HL-60 (cell line): ENCODE measurements at regions not wholly inside any gene's neighbourhood (a gene's known extent, or its start where the extent isn't known, plus 50 kb on each side); places are given as distances from the start of the nearest gene placed in this dataset.

Source experiments
- DNase-seq, 2 experiments: peaks; one replicate each; pipeline ENCODE4 v3.0.0-alpha.2; 2010 to 2020; ENCODE audit warnings: low read depth in 1 of 2, low spot score in 1 of 2
- H3K27ac ChIP-seq: fragments of 250-450 bp; sonication (Bioruptor Pico); replicated peaks from 2 replicates; pipeline ENCODE4 v1.5.1; 2020; ENCODE audit warnings: mild to moderate bottlenecking, moderate library complexity
- H3K27me3 ChIP-seq: fragments of 250-450 bp; sonication (Bioruptor Pico); 2 replicates; pipeline ENCODE4 v1.5.1; 2021; ENCODE audit warnings: mild to moderate bottlenecking, moderate library complexity; ENCODE audit not compliant: insufficient read depth, poor library complexity, severe bottlenecking
- H3K4me3 ChIP-seq: replicated peaks from 2 replicates; pipeline ENCODE4 v1.5.1; 2011; ENCODE audit warnings: mild to moderate bottlenecking, control low read depth, low read length; ENCODE audit not compliant: insufficient read depth
- GABPA ChIP-seq: IDR thresholded peaks from 2 replicates; pipeline ENCODE4 v1.6.1; 2012; ENCODE audit warnings: low read depth
- POLR2AphosphoS5 ChIP-seq: IDR thresholded peaks from 2 replicates; pipeline ENCODE4 v1.6.1; 2012; ENCODE audit warnings: low read depth
- SPI1 ChIP-seq: IDR thresholded peaks from 2 replicates; pipeline ENCODE4 v1.6.1; 2012; ENCODE audit warnings: low read depth, mild to moderate bottlenecking, borderline replicate concordance
- TF ChIP-seq, protein P1 (sequence below): IDR thresholded peaks from 2 replicates; pipeline ENCODE4 v1.6.1; 2012; ENCODE audit warnings: low read depth; ENCODE audit not compliant: insufficient replicate concordance
- TF ChIP-seq, protein P2 (sequence below): IDR thresholded peaks from one replicate; pipeline ENCODE4 v1.5.1; 2011; ENCODE audit warnings: low read length, control low read depth, inconsistent platforms; ENCODE audit not compliant: insufficient read depth

DNA sequence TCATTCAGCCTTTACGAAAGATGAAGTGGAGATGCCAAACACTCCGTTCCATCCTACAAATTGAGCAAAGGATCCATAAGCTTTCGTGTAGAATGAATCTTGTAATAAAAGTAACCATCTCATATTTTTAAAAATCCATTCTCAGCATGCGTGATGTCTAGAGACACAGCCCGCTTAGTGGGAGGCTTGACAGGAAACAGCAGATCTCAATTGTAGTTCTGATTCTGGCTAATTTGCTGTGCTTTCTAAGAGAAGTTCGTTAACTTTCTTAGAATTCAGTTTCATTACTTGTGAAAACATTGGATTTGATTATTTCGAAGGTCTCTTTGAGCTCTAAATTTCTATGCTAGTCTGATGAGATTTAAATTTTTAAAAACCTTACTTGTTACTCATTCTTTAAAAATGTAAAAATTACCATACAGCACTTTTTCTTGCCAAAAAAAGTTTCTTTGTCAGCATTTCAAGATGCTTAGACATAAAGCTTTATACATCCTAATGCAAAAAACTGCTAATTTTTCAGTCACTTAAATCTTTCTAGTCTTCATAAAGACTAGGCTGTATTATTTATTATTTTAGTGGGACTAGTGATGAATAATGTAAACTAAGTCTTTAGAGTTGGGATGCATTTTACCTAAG lies 66.9 kb upstream of the NEIL3 start:
- TF ChIP-seq GABPA (no peak), POLR2AphosphoS5 (no peak), SPI1 (no peak)
- TF ChIP-seq, protein P1, sequence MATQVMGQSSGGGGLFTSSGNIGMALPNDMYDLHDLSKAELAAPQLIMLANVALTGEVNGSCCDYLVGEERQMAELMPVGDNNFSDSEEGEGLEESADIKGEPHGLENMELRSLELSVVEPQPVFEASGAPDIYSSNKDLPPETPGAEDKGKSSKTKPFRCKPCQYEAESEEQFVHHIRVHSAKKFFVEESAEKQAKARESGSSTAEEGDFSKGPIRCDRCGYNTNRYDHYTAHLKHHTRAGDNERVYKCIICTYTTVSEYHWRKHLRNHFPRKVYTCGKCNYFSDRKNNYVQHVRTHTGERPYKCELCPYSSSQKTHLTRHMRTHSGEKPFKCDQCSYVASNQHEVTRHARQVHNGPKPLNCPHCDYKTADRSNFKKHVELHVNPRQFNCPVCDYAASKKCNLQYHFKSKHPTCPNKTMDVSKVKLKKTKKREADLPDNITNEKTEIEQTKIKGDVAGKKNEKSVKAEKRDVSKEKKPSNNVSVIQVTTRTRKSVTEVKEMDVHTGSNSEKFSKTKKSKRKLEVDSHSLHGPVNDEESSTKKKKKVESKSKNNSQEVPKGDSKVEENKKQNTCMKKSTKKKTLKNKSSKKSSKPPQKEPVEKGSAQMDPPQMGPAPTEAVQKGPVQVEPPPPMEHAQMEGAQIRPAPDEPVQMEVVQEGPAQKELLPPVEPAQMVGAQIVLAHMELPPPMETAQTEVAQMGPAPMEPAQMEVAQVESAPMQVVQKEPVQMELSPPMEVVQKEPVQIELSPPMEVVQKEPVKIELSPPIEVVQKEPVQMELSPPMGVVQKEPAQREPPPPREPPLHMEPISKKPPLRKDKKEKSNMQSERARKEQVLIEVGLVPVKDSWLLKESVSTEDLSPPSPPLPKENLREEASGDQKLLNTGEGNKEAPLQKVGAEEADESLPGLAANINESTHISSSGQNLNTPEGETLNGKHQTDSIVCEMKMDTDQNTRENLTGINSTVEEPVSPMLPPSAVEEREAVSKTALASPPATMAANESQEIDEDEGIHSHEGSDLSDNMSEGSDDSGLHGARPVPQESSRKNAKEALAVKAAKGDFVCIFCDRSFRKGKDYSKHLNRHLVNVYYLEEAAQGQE = no peak
- TF ChIP-seq, protein P2, sequence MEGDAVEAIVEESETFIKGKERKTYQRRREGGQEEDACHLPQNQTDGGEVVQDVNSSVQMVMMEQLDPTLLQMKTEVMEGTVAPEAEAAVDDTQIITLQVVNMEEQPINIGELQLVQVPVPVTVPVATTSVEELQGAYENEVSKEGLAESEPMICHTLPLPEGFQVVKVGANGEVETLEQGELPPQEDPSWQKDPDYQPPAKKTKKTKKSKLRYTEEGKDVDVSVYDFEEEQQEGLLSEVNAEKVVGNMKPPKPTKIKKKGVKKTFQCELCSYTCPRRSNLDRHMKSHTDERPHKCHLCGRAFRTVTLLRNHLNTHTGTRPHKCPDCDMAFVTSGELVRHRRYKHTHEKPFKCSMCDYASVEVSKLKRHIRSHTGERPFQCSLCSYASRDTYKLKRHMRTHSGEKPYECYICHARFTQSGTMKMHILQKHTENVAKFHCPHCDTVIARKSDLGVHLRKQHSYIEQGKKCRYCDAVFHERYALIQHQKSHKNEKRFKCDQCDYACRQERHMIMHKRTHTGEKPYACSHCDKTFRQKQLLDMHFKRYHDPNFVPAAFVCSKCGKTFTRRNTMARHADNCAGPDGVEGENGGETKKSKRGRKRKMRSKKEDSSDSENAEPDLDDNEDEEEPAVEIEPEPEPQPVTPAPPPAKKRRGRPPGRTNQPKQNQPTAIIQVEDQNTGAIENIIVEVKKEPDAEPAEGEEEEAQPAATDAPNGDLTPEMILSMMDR = no peak
- Histone ChIP-seq H3K27ac (no peak overlapping the region), H3K4me3 (no peak overlapping the region), H3K27me3 (no peaks in the 10 kb centered on the region)
- DNase-seq = no peak

DNA sequence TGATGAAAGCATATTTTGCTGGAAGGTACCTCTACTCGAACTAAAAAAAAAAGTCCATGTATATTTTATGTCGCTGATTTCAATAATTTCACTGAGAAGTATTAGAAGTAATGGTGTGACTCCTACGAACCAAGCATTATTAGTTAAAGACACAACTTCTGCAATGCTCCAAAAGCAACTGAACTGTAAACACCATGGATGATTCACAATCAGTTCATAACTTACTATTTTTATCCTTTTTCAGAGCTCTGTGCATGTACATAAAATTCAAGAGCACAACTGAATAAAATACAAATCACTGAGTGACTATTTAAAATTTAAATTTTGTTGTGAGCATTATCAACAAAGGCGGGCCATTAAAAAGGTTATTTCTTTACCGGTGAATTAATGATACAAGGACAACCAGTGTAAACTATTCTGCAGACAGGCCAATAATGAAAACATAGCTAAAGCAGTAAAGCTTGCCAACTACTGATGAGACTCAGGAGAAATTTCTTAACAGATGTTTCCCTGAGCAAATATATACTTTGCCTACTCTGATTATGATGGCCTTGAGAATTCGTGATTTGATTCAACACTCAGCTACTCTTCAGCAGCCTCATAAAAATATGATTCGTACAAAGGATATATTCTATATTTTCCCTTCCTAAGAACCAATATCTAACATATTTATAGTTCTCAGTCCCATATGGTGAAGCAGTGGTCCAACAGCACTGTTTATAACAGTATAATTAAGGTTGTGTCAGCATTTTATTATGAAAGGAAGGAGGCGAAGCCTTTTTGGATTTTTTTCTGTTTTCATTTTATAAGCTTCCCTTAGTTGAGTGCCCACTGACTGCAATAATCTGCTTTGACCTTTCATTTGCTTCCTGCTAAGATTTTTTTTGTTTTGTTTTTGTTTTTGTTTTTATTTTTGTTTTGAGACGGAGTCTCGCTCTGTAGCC lies 62.8 kb upstream of the NEIL3 start:
- no peak for DNase-seq
- no peak overlapping the region for H3K27ac ChIP-seq
- TF ChIP-seq POLR2AphosphoS5 = no peak
- TF ChIP-seq GABPA = no peak
- TF ChIP-seq SPI1 = no peak
- TF ChIP-seq, protein P2 = no peak
- TF ChIP-seq, protein P1 = no peak
- H3K4me3 ChIP-seq = no peak overlapping the region
- H3K27me3 ChIP-seq = no peaks in the 10 kb centered on the region

DNA sequence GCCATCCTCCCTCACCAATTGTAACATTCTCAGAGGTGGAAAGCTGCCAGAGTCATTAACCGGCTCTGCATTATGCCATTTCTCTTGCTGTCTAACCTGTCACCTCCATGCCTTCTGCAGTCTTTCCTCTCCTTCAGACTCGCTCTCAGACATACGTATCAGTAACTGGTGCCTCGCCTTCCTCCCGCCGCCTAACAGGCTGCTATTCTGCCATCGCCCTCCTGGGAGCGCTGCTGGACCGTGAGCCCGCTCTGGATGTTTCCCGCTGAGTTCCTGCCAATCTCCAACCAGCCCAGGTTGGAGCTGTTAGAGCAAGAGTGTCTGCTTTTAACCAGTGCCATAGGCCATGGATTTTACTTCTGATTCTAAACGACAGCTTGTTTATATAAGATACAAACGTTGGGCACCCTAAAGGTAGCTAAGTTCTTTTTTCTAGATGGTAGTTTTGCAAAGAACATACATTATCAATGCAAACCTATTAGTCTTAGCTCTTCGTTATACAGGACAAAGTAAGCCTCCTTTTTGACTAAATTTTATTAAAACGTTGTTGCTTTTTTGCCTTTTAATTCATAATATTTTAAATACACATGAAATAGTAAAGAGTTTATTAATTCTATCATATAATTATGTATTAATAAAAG lies 59.5 kb upstream of the NEIL3 start:
- H3K4me3 ChIP-seq = no peak overlapping the region
- DNase-seq = peak; percentile 66 to 84
- TF ChIP-seq POLR2AphosphoS5 (no peak), SPI1 (no peak; the same call in 1 of the 2 replicates), GABPA (no peak)
- TF ChIP-seq, protein P1 = no peak
- TF ChIP-seq, protein P2 = peak; percentile 99
- H3K27me3 ChIP-seq = no peaks in the 10 kb centered on the region
- peak overlapping the region; percentile 57 for H3K27ac ChIP-seq
